MG63 (cell line): ENCODE measurements at regions not wholly inside any gene's neighbourhood (a gene's known extent, or its start where the extent isn't known, plus 50 kb on each side); places are given as distances from the start of the nearest gene placed in this dataset.
"Not testable (repeated sequence)": the region's sequence is repeated elsewhere in the genome, so short reads cannot be mapped to it uniquely, and the experiment has no call there.

Experiments
- DNase-seq: peaks from one replicate; pipeline ENCODE4 v3.0.0-alpha.2; 2020
- H3K27me3 ChIP-seq: fragments of 250-450 bp; sonication (Bioruptor Pico); 2 replicates; pipeline ENCODE4 v1.5.1; 2020; ENCODE audit warnings: mild to moderate bottlenecking, moderate library complexity
- H3K36me3 ChIP-seq: fragments of 250-450 bp; sonication (Bioruptor Pico); 2 replicates; pipeline ENCODE4 v1.5.1; 2020; ENCODE audit warnings: mild to moderate bottlenecking, moderate library complexity
- H3K4me3 ChIP-seq: fragments of 250-450 bp; sonication (Bioruptor Pico); 2 replicates; pipeline ENCODE4 v1.5.1; 2020; ENCODE audit warnings: mild to moderate bottlenecking, moderate library complexity
- H3K9me3 ChIP-seq: fragments of 250-450 bp; sonication (Bioruptor Pico); 2 replicates; pipeline ENCODE4 v1.5.1; 2020; ENCODE audit warnings: mild to moderate bottlenecking, moderate library complexity

DNA sequence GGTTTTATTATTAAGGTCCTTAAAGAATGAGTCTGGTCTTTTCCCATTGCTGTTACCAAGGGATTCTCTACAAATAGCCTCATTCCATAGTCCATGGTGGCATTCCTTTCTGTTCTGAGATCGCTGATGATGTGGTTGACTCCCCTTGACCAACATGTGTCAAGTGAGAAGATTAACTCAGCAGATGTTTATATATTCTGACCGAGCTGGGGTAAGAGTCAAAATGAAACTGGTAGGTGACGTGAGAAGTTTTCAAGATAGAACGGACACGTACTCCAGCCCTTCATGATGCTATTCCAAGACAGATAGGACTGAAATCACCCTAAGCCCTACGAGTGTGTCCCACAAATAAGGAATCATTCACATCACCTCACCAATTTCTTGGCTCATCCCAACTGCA lies 155.5 kb upstream of the WWC1 start:
- DNase-seq = no peak

GRCh38 chr5:168136340-168136739 lies 155.1 kb upstream of the WWC1 start:
- Histone ChIP-seq H3K27me3 (no peaks in the 10 kb centered on the region), H3K4me3 (no peak overlapping the region), H3K36me3 (no peaks in the 10 kb centered on the region), H3K9me3 (no peaks in the 10 kb centered on the region)
- no peak for DNase-seq

More for the DNA sequence above, 155.5 kb upstream of the WWC1 start:
- H3K4me3 ChIP-seq = no peak overlapping the region
- H3K9me3 ChIP-seq = no peaks in the 10 kb centered on the region
- no peaks in the 10 kb centered on the region for H3K27me3 ChIP-seq
- H3K36me3 ChIP-seq = no peaks in the 10 kb centered on the region

DNA sequence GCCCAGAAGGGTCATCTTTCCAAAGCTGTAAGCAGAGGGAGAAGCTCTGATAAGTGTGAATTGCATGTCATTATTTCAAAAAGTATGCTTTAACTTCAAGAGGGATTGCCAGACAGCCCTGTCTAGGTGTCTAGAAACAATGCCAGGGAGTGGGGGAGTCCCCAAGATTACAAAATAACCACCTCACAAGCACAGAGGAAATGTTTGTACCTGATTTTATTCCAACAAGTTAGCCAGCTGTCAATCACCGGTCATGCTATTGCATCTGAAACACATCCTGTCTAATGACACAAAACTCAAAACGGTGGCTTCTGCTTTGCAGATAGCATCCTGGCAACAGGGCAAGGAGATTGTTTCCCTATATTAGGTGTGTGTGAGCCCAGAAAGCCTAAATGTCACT lies 154.2 kb upstream of the WWC1 start:
- H3K36me3 ChIP-seq = no peaks in the 10 kb centered on the region
- no peaks in the 10 kb centered on the region for H3K27me3 ChIP-seq
- H3K4me3 ChIP-seq = no peak overlapping the region
- no peak for DNase-seq
- H3K9me3 ChIP-seq = no peaks in the 10 kb centered on the region

DNA sequence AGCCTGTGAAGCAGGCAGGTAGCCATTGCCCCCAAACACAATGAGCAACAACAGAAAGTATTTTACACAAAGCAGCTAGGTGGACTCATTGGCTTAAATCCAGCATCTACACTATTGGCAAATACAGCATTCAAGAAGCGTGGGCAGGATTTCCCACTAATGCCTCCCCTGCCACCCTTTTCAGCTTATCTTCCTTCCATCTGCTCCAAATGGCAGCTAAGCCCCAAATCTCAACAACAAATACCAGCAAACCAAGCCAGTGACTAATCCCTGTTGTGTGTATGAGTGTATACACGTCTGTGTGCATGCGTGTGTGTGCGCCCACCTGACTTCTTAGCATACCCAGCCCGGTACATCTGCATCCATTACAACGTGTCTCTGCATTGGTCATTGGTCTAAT lies 151.2 kb upstream of the WWC1 start:
- H3K27me3 ChIP-seq = no peaks in the 10 kb centered on the region
- DNase-seq = no peak
- H3K9me3 ChIP-seq = no peaks in the 10 kb centered on the region
- H3K4me3 ChIP-seq = no peak overlapping the region
- no peaks in the 10 kb centered on the region for H3K36me3 ChIP-seq

- no peaks in the 10 kb centered on the region for H3K27me3 ChIP-seq
- DNase-seq = no peak
- no peaks in the 10 kb centered on the region for H3K9me3 ChIP-seq
- no peaks in the 10 kb centered on the region for H3K36me3 ChIP-seq
- H3K4me3 ChIP-seq = no peak overlapping the region
Observed at GRCh38 chr5:168142402-168142801, 149.0 kb upstream of the WWC1 start.

DNA sequence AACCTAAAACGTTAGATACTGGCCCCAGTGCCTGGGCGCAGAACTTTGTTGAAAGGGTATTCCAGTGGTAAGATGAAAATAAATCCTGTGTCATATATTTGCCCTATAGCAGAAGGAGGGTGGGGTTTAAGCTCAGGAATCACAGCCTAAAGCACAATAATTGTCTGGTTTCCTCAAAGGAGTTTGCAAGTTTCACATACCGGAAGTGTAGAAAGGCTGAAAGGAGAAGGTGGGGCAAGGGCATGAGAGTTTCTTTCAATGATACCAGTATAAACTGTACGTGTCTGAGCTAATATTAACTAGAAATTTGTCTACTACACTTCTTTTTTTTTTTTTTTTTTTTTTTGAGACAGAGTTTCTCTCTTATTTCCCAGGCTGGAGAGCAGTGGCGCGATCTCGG lies 147.9 kb upstream of the WWC1 start:
- not testable (repeated sequence) for DNase-seq, H3K27me3 ChIP-seq, H3K9me3 ChIP-seq, H3K36me3 ChIP-seq, H3K4me3 ChIP-seq

GRCh38 chr5:168147106-168147505 lies 144.3 kb upstream of the WWC1 start:
- no peaks in the 10 kb centered on the region for H3K9me3 ChIP-seq
- no peak overlapping the region for H3K4me3 ChIP-seq
- H3K36me3 ChIP-seq = no peaks in the 10 kb centered on the region
- DNase-seq = no peak
- peaks cover 2% of the 10 kb centered on the region; the same call in 1 of the 2 replicates for H3K27me3 ChIP-seq

GRCh38 chr5:168147568-168148360 lies 143.7 kb upstream of the WWC1 start:
- no peaks in the 10 kb centered on the region for H3K9me3 ChIP-seq
- no peak overlapping the region for H3K4me3 ChIP-seq
- peaks cover 2% of the 10 kb centered on the region; the same call in 1 of the 2 replicates for H3K27me3 ChIP-seq
- DNase-seq = no peak
- no peaks in the 10 kb centered on the region for H3K36me3 ChIP-seq

DNA sequence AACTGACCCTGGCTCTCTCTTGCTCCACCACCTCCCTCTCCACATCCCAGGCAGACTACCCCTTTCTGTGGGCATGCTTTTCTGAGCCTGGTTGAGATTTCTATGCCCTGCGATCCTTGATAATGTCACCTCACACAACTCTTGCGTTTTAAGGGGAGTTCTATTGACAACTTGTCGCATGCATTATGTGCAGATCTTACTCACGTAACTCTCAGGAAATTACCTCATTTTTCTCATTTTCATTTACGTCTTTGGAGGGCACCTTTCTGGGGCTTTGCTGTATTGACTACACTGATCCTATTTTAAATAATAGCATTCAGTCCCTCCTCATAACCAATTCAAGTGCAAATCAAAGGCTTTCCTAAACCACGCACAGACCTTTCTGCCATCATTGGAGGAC lies 140.4 kb upstream of the WWC1 start:
- Histone ChIP-seq H3K9me3 (no peaks in the 10 kb centered on the region), H3K27me3 (peaks cover 2% of the 10 kb centered on the region; the same call in 1 of the 2 replicates), H3K36me3 (no peaks in the 10 kb centered on the region), H3K4me3 (no peak overlapping the region)
- no peak for DNase-seq

DNA sequence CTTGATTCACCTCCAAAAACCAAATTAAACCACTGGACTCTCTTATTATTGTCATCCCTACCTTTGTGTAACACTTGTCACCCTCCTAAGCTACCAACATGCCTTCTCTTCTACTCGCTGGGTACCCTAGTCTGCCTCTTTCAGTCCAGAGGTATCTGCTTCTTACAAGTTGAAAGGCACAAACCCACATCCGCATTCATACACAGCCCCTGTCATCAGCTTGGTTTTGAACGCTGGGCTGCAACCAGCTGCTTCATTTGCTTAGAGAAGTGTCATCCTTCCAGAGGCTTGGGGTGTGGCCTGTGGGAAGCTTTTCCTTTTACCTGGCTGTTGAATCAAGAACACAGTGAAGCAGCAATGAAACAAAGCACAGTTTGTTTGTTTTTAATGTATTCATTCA lies 138.8 kb upstream of the WWC1 start:
- Histone ChIP-seq H3K27me3 (peaks cover 5% of the 10 kb centered on the region; the same call in 1 of the 2 replicates), H3K9me3 (no peaks in the 10 kb centered on the region), H3K4me3 (no peak overlapping the region), H3K36me3 (no peaks in the 10 kb centered on the region)
- DNase-seq = no peak

- H3K4me3 ChIP-seq = no peak overlapping the region
- no peaks in the 10 kb centered on the region for H3K9me3 ChIP-seq
- no peak for DNase-seq
- H3K27me3 ChIP-seq = peaks cover 5% of the 10 kb centered on the region; the same call in 1 of the 2 replicates
- no peaks in the 10 kb centered on the region for H3K36me3 ChIP-seq
Observed at GRCh38 chr5:168153263-168153875, 138.1 kb upstream of the WWC1 start.

GRCh38 chr5:168153876-168154270 lies 137.6 kb upstream of the WWC1 start:
- no peaks in the 10 kb centered on the region for H3K36me3 ChIP-seq
- H3K27me3 ChIP-seq = peaks cover 5% of the 10 kb centered on the region; the same call in 1 of the 2 replicates
- H3K4me3 ChIP-seq = no peak overlapping the region
- H3K9me3 ChIP-seq = no peaks in the 10 kb centered on the region
- DNase-seq = no peak

DNA sequence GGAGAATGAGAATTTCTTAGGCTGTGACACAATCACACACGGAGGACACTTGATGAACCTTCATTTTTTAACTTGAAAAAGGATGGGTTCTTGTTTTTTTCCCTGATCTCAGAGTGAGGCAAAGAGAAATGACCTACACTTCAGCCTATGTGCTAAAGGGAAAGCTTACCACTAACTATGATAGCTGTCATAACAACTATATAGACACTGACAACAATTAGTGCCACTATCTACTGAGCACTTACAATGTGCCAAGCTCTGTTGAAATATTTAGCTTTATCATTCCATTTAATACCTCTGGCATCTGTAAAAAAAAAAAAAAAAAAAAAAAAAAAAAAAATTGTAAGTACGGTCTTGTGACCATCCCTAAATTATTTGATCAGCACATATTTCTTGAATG lies 135.9 kb upstream of the WWC1 start:
- no peaks in the 10 kb centered on the region for H3K9me3 ChIP-seq
- no peaks in the 10 kb centered on the region for H3K36me3 ChIP-seq
- no peak overlapping the region for H3K4me3 ChIP-seq
- DNase-seq = no peak
- H3K27me3 ChIP-seq = peaks cover 5% of the 10 kb centered on the region; the same call in 1 of the 2 replicates

DNA sequence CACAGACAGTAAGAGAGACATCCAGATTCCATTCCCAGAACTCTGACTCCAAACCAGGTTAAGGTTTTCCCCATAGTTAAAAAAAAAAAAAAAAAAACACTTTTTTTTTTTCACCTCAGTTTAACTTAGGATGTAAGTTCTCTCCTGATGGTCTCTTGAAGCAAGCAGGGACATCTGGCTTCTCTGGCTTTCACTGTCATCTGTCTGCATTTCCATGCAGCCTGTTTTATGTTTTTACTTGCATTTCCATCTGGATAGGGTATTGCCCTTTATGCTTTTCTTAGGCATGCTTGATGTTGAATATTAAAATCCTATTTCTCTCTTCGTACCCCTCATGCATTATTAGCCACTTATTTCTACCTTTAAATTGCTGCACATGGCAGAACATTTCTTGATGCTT lies 135.3 kb upstream of the WWC1 start:
- H3K36me3 ChIP-seq = no peaks in the 10 kb centered on the region
- H3K27me3 ChIP-seq = peaks cover 3% of the 10 kb centered on the region; the same call in 1 of the 2 replicates
- H3K4me3 ChIP-seq = no peak overlapping the region
- no peaks in the 10 kb centered on the region for H3K9me3 ChIP-seq
- no peak for DNase-seq

DNA sequence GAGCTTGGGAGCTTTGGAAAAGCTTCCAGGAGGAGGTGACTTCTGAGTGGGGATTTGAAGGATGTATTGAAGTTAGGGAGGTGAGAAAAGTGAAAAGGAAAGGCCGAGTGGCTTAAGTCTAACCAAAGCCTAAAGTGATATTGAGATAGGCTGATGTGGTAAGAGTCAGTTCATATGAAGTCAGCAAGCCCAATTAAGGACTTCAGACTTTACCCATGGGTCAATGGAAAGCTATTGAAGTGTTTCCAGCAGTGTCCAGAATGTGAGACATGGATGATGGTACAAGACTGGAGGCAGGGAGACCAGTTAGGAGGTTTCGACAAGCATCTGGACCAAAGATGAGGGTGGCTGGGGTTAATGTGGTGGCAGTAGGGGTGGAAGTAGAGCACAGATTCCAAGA lies 134.3 kb upstream of the WWC1 start:
- Histone ChIP-seq H3K27me3 (0 out of 2 replicates have a peak, but pooled peaks cover 3% of the 10 kb centered on the region), H3K36me3 (no peaks in the 10 kb centered on the region), H3K9me3 (no peaks in the 10 kb centered on the region), H3K4me3 (no peak overlapping the region)
- DNase-seq = no peak

GRCh38 chr5:168159425-168159824 lies 132.0 kb upstream of the WWC1 start:
- Histone ChIP-seq H3K9me3 (no peaks in the 10 kb centered on the region), H3K27me3 (0 out of 2 replicates have a peak, but pooled peaks cover 3% of the 10 kb centered on the region), H3K36me3 (no peaks in the 10 kb centered on the region), H3K4me3 (no peak overlapping the region)
- DNase-seq = no peak

DNA sequence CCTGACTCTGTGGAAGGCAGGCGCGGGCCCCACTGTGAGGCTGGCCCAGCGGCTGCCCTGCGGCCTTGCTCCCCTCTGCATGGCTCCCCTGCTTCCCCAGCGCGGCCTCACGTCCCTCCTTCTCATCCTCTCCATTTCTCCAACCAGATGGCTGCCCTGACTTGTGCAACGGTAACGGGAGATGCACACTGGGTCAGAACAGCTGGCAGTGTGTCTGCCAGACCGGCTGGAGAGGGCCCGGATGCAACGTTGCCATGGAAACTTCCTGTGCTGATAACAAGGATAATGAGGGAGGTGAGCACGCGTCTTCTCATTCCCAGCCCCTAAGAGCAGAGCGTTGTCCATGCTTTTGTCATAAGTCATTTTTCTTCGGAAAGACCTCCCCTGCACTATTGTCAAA lies 129.0 kb upstream of the WWC1 start:
- Histone ChIP-seq H3K27me3 (no peaks in the 10 kb centered on the region), H3K36me3 (no peaks in the 10 kb centered on the region), H3K9me3 (no peaks in the 10 kb centered on the region), H3K4me3 (no peak overlapping the region)
- no peak for DNase-seq

DNA sequence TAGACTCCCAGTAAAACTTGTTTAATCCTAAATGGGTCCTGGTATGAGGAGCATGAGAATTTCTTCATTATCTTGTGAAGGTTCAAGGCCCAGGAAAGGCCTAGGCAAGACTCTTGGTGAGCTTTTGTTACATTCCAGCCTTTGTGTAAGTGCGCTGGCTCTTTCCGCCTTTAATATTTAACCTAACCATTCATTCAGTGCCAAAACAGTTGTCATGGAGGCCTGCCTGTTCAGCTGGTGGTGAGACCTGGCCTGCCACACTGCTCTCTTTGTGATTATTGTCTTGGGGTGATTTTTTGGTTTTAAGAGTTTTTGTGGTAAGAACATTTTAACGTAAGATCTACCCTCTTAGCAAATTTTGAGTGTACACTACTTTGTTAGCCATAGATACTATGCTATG lies 127.5 kb upstream of the WWC1 start:
- H3K4me3 ChIP-seq = no peak overlapping the region
- no peaks in the 10 kb centered on the region for H3K9me3 ChIP-seq
- no peak for DNase-seq
- no peaks in the 10 kb centered on the region for H3K36me3 ChIP-seq
- no peaks in the 10 kb centered on the region for H3K27me3 ChIP-seq
